Cardiac fibroblast (primary cell): ENCODE measurements at regions not wholly inside any gene's neighbourhood (a gene's known extent, or its start where the extent isn't known, plus 50 kb on each side); places are given as distances from the start of the nearest gene placed in this dataset.

Experiments used
- DNase-seq, 2 donors: peaks; one replicate each; pipeline versions ENCODE4 v3.0.0 to v3.0.0-alpha.2; 2010; ENCODE audit warnings: low read depth in 2 of 2
- H3K4me3 ChIP-seq, 2 donors: replicated peaks in 1 of 2; 1 replicate in 1 of 2; 2 replicates in 1 of 2; pipeline ENCODE4 v1.5.1; 2011; ENCODE audit warnings: low read depth in 2 of 2, low read length in 2 of 2, mild to moderate bottlenecking in 2 of 2, moderate library complexity in 1 of 2
- CTCF ChIP-seq: IDR thresholded peaks from one replicate; pipeline ENCODE4 v1.5.1; 2011; ENCODE audit warnings: low read depth, mild to moderate bottlenecking, low read length, inconsistent platforms

- DNase-seq: no peak
- no peak for TF ChIP-seq CTCF
Measured at GRCh38 chr17:69715656-69716055, 301.2 kb downstream of the MAP2K6 start.

GRCh38 chr17:69716556-69716955 lies 302.1 kb downstream of the MAP2K6 start:
- TF ChIP-seq CTCF: no peak
- no peak overlapping the region for H3K4me3 ChIP-seq
- DNase-seq: no peak

More at GRCh38 chr17:69715656-69716055, 301.2 kb downstream of the MAP2K6 start:
- H3K4me3 ChIP-seq: no peak overlapping the region

- no peak overlapping the region for H3K4me3 ChIP-seq
- TF ChIP-seq CTCF: no peak
- DNase-seq: no peak
Measured at GRCh38 chr17:69717214-69717613, 302.7 kb downstream of the MAP2K6 start.

- no peak overlapping the region for H3K4me3 ChIP-seq
- TF ChIP-seq CTCF: no peak
- DNase-seq: no peak
Measured at GRCh38 chr17:69717819-69718218, 303.3 kb downstream of the MAP2K6 start.

- no peak overlapping the region for H3K4me3 ChIP-seq
- no peak for TF ChIP-seq CTCF
- no peak for DNase-seq
Measured at GRCh38 chr17:69719474-69720048, 305.1 kb downstream of the MAP2K6 start.

GRCh38 chr17:69722518-69722917 lies 308.0 kb downstream of the MAP2K6 start:
- H3K4me3 ChIP-seq: no peak overlapping the region
- TF ChIP-seq CTCF: no peak
- DNase-seq: no peak

- H3K4me3 ChIP-seq: no peak overlapping the region
- DNase-seq: no peak
- TF ChIP-seq CTCF: no peak
Measured at GRCh38 chr17:69723316-69723715, 308.8 kb downstream of the MAP2K6 start.
